Natural killer cell (primary cell): ENCODE measurements at regions not wholly inside any gene's neighbourhood (a gene's known extent, or its start where the extent isn't known, plus 50 kb on each side); places are given as distances from the start of the nearest gene placed in this dataset.
"Not testable (repeated sequence)": the region's sequence is repeated elsewhere in the genome, so short reads cannot be mapped to it uniquely, and the experiment has no call there.

ENCODE experiments used
- ATAC-seq, 3 donors: fragments of 150-1000 bp in 2 of 3; fragments of 200-7000 bp in 1 of 3; cut with Tn5 transposase; 1 replicate in 1 of 3; 2 replicates in 2 of 3; pipeline ENCODE4 v1.10.0; 2021; ENCODE audit warnings: mild to moderate bottlenecking in 2 of 3, moderate library complexity in 2 of 3
- DNase-seq, 2 donors: peaks; one replicate each; pipeline versions ENCODE4 v3.0.0 to v3.0.0-alpha.2; 2013 to 2021; ENCODE audit warnings: mixed read lengths in 1 of 2
- H3K27ac ChIP-seq: one replicate; pipeline ENCODE4 v1.5.1; 2013; ENCODE audit warnings: mild to moderate bottlenecking, low read length
- H3K27me3 ChIP-seq: one replicate; pipeline ENCODE4 v1.6.1; 2013; ENCODE audit warnings: low read length; ENCODE audit not compliant: control insufficient read depth, insufficient read depth
- H3K36me3 ChIP-seq: one replicate; pipeline ENCODE4 v1.6.1; 2013; ENCODE audit warnings: low read length; ENCODE audit not compliant: control insufficient read depth, insufficient read depth
- H3K4me1 ChIP-seq: one replicate; pipeline ENCODE4 v1.6.1; 2013; ENCODE audit warnings: low read length; ENCODE audit not compliant: control insufficient read depth, insufficient read depth
- H3K4me3 ChIP-seq: one replicate; pipeline ENCODE4 v1.5.1; 2013; ENCODE audit warnings: low read length
- H3K9me3 ChIP-seq: one replicate; pipeline ENCODE4 v1.6.1; 2013; ENCODE audit warnings: low read length; ENCODE audit not compliant: control insufficient read depth, insufficient read depth
- H3K27ac Mint-ChIP-seq, 2 donors: one replicate each; pipeline ENCODE4 v1.8.0; 2022; ENCODE audit warnings: mild to moderate bottlenecking in 2 of 2, mixed read lengths in 2 of 2, moderate library complexity in 1 of 2
- H3K27me3 Mint-ChIP-seq, 2 donors: one replicate each; pipeline ENCODE4 v1.8.0; 2022; ENCODE audit warnings: low read depth in 2 of 2, mixed read lengths in 2 of 2
- H3K36me3 Mint-ChIP-seq: one replicate; pipeline ENCODE4 v1.8.0; 2022; ENCODE audit warnings: mixed read lengths
- H3K4me1 Mint-ChIP-seq, 2 donors: one replicate each; pipeline ENCODE4 v1.8.0; 2022; ENCODE audit warnings: mixed read lengths in 2 of 2
- H3K4me3 Mint-ChIP-seq: one replicate; pipeline ENCODE4 v1.8.0; 2022; ENCODE audit warnings: mild to moderate bottlenecking, moderate library complexity, mixed read lengths
- H3K9me3 Mint-ChIP-seq, 2 donors: one replicate each; pipeline ENCODE4 v1.8.0; 2022; ENCODE audit warnings: mixed read lengths in 2 of 2
- WGBS: methylation state at CpG from one replicate; pipeline ENCODE4 v1.1.7; 2013; ENCODE audit warnings: missing lambda C conversion rate; ENCODE audit not compliant: insufficient coverage; 5-methylcytosine and 5-hydroxymethylcytosine counted together
- intact Hi-C: fragments of 100-400 bp; cut with micrococcal nuclease; formaldehyde crosslinking; loops from one replicate; pipeline ENCODE4 v1.14.2; 2022
- TF ChIP-seq, protein P1 (sequence below): fragments of 200-600 bp; IDR thresholded peaks from one replicate; pipeline ENCODE4 v1.8.0; 2022; ENCODE audit warnings: antibody characterized with exemption

GRCh38 chr14:38357557-38357956 lies 101.7 kb upstream of the CLEC14A start:
- Mint-ChIP-seq H3K36me3 (no peaks in the 10 kb centered on the region), H3K27me3 (no peaks in the 10 kb centered on the region), H3K4me3 (no peak overlapping the region), H3K27ac (no peak overlapping the region), H3K9me3 (peaks cover 3 to 6% of the 10 kb centered on the region in 2 donors), H3K4me1 (no peaks in the 10 kb centered on the region)
- Histone ChIP-seq H3K36me3 (no peaks in the 10 kb centered on the region), H3K27me3 (no peaks in the 10 kb centered on the region), H3K27ac (no peak overlapping the region), H3K9me3 (no peaks in the 10 kb centered on the region), H3K4me3 (no peak overlapping the region), H3K4me1 (no peaks in the 10 kb centered on the region)
- intact Hi-C loops = no loop called here
- no peak for ATAC-seq
- no CpG with 5 or more reads among the region's 1 CpG for WGBS
- no peak for DNase-seq
- TF ChIP-seq, protein P1, sequence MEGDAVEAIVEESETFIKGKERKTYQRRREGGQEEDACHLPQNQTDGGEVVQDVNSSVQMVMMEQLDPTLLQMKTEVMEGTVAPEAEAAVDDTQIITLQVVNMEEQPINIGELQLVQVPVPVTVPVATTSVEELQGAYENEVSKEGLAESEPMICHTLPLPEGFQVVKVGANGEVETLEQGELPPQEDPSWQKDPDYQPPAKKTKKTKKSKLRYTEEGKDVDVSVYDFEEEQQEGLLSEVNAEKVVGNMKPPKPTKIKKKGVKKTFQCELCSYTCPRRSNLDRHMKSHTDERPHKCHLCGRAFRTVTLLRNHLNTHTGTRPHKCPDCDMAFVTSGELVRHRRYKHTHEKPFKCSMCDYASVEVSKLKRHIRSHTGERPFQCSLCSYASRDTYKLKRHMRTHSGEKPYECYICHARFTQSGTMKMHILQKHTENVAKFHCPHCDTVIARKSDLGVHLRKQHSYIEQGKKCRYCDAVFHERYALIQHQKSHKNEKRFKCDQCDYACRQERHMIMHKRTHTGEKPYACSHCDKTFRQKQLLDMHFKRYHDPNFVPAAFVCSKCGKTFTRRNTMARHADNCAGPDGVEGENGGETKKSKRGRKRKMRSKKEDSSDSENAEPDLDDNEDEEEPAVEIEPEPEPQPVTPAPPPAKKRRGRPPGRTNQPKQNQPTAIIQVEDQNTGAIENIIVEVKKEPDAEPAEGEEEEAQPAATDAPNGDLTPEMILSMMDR = no peak

DNA sequence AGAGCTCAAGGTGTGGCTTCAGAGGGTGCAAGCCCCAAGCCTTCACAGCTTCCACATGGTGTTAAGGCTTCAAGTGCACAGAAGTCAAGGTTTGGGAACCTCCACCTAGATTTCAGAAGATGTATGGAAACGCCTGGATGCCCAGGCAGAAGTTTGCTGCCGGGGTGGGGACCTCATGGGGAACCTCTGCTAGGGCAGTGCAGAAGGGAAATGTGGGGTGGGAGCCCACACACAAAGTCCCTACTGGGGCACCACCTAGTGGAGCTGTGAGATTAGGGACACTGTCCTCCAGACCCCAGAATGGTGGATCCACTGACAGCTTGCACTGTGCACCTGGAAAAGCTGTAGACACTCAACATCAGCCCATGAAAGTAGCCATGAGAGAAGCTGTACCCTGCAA lies 99.6 kb upstream of the CLEC14A start:
- ATAC-seq, H3K4me1 Mint-ChIP-seq, H3K36me3 Mint-ChIP-seq, H3K27ac ChIP-seq, H3K4me3 ChIP-seq, H3K4me3 Mint-ChIP-seq, H3K36me3 ChIP-seq, DNase-seq, H3K9me3 Mint-ChIP-seq, H3K27me3 ChIP-seq, H3K4me1 ChIP-seq, intact Hi-C loops, H3K27me3 Mint-ChIP-seq, H3K27ac Mint-ChIP-seq, H3K9me3 ChIP-seq: not testable (repeated sequence)
- 79% methylated on average over 2 of the region's 2 CpGs for WGBS

GRCh38 chr14:38350102-38350501 lies 94.2 kb upstream of the CLEC14A start:
- Mint-ChIP-seq H3K36me3 (no peaks in the 10 kb centered on the region), H3K4me1 (no peaks in the 10 kb centered on the region), H3K27ac (no peak overlapping the region), H3K9me3 (peaks cover 2 to 5% of the 10 kb centered on the region in 2 donors), H3K4me3 (no peak overlapping the region), H3K27me3 (no peaks in the 10 kb centered on the region)
- Histone ChIP-seq H3K4me1 (no peaks in the 10 kb centered on the region), H3K36me3 (no peaks in the 10 kb centered on the region), H3K4me3 (no peak overlapping the region), H3K9me3 (no peaks in the 10 kb centered on the region), H3K27me3 (no peaks in the 10 kb centered on the region), H3K27ac (no peak overlapping the region)
- intact Hi-C loops = no loop called here
- DNase-seq = no peak
- no peak for ATAC-seq
- 21% methylated on average over 1 of the region's 1 CpG for WGBS
- TF ChIP-seq, protein P1 = no peak

- Histone ChIP-seq H3K9me3 (no peaks in the 10 kb centered on the region), H3K27me3 (no peaks in the 10 kb centered on the region), H3K27ac (no peak overlapping the region), H3K36me3 (no peaks in the 10 kb centered on the region), H3K4me1 (no peaks in the 10 kb centered on the region), H3K4me3 (no peak overlapping the region)
- Mint-ChIP-seq H3K36me3 (no peaks in the 10 kb centered on the region), H3K4me1 (no peaks in the 10 kb centered on the region), H3K27me3 (peaks cover 0 to 3% of the 10 kb centered on the region in 2 donors), H3K9me3 (peaks cover 2 to 8% of the 10 kb centered on the region in 2 donors), H3K4me3 (no peak overlapping the region), H3K27ac (no peak overlapping the region)
- intact Hi-C loops = no loop called here
- TF ChIP-seq, protein P1 = no peak
- DNase-seq (no peak), ATAC-seq (no peak)
Observed at GRCh38 chr14:38342803-38343202, 86.9 kb upstream of the CLEC14A start.
